Effector CD8-positive, alpha-beta T cell (primary cell): ENCODE measurements at regions not wholly inside any gene's neighbourhood (a gene's known extent, or its start where the extent isn't known, plus 50 kb on each side); places are given as distances from the start of the nearest gene placed in this dataset.

Experiments
- DNase-seq: peaks from one replicate; lab custom pipeline; 2025; lab: John Stamatoyannopoulos, UW

DNA sequence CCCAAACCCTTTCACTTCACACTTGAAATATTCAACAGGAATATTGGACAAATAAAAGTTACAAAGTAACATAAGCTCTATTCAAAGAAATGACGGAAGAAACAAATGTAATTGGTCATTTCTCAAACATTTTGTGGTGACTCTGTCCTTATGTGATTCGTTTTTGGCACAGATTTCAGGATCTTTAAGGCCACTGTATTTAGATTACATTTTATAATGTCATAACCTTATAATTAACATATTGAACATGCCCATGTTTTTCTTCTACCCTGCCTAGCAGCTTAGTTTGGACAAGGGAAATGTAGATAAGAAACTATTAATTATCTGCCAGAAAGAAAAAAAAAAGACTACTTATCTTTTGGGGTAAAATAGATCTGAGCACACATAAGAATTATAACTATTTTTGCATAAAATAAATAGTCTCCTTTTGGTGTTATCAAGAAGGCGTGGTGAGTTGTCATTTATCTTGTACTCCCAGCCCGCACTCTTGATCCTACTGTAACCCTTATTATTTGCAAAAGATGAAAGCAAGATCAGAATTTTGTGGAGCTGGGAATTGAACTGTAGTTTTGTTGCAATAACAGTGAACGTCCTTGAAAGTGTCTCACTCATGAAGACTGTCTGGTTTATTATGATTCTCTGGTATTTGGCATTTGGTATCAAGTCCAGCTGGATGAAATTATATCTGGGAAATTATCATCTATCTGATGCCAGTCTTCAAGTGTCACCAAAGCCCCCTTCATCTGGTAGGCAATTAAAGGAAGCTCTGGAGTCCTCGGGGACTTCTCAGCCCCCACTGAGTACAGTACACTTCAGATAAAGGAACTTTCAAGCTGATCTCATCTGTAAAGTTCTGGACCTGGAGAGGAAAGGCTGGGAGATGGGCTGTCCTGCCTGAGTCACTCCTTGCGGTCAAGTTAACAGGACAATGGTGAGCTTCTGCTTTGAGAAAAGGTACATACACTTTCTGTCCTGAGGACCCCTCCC is 175.7 kb upstream of the INHBA start:
- no peak for DNase-seq

GRCh38 chr7:41877118-41877517 is 174.2 kb upstream of the INHBA start:
- no peak for DNase-seq

- DNase-seq: no peak
These were observed 172.6 kb upstream of the INHBA start for GRCh38 chr7:41875513-41875912.

GRCh38 chr7:41874201-41874785 is 171.4 kb upstream of the INHBA start:
- DNase-seq: no peak

DNA sequence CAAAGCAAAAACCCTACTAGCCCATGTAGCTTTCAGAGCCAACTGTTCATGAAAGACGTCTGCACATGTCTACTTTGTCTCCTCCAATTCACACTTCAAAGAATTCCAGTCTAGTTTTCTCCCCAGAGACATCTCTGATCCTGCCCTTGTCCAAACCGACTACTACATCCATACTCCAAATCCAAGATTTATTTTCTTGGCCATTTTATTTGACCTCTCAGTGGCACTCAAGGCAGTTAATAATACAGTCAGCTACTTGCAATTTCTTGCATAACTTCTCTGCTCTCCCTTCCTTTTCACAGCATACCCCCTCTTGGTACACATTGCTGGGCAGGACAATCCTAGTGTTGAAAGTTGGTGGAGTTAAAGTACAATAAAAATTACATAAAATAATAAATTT is 170.9 kb upstream of the INHBA start:
- DNase-seq: no peak

DNA sequence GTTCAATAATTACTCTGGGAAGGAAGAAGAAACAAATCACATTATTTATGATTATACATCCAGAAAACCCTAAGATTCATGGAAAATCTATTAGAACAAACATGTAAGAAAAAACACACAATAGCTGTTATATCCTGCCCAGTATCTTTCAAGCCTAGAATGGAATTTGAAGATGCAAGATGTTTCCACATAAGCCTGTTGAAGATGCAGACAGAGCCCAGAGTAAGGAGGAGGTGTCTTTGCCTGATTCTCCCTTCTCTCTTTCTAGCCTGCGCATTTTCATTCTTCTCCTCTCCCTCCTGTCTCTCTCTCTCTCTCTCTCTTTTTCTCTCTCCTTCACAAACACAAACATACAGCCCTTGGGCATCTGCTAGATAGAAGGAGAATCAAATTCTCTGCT is 170.1 kb upstream of the INHBA start:
- DNase-seq: no peak

DNA sequence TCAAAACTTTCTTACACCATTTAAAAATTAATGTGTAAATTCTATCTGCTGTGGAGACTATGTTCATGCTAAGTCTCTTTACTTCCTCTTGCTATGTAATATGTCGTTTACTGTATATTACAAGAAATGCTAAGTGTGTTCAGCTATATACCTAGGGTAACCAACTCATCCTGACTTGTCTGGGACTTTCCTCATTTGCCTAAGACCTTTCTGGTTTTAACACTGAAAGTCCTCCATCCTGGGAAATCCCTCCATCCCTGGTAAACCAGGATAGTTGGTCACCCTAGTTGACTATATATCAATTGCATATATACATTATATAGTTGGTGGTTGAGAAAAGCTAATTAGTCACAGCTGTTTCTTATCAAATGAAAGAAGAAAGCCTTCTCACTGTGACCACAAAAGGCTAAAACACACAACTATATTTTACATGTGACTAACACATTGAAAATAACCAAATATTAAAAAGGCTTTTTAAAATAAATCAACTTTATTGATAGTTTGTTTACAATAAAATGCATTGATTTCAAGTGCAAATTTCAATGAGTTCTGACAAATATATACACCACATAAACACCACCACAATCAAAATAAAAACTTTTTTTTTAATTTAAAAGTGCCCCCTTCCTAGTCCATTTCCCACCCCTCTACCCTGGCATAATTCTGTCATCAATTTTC is 167.7 kb upstream of the INHBA start:
- no peak for DNase-seq

DNA sequence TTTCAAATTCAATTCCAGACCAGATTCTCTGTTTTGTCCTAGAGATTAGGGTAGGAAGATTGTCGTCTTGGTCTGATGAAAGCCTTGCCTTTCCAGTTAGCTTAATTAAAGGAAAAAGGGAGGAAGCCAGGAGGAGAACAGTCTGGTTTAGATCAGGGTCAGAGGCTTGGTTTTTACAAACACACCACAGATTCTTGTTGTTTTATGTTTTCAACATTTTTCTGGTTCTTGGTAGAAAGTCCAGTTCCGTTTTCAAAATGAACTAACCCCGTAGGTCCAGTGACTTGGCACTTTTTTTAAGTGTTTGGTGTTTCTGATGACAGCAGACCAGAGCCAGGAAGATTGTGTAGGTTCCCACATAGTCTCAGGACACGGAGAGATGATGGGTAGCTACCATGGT is 167.1 kb upstream of the INHBA start:
- DNase-seq: no peak

DNA sequence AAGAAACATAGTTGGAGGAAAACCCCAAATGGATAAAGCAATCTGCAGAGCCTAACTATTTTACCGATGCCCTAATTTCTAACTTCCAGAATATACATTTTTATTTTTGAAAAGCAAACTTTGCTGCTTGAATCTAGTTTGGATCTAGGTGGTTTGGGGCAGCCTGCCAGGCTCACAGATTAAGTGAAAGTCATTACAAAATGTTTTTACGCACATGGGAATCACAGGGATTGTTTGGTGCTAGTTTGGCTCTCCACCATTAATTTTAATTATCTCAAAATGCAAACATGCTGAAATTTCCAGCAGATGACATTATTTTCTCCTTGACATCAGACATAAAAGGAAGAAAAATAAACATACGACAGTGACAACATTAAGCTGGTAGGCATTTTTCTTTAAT is 166.7 kb upstream of the INHBA start:
- no peak for DNase-seq

GRCh38 chr7:41869091-41869490 is 166.2 kb upstream of the INHBA start:
- DNase-seq: no peak

DNA sequence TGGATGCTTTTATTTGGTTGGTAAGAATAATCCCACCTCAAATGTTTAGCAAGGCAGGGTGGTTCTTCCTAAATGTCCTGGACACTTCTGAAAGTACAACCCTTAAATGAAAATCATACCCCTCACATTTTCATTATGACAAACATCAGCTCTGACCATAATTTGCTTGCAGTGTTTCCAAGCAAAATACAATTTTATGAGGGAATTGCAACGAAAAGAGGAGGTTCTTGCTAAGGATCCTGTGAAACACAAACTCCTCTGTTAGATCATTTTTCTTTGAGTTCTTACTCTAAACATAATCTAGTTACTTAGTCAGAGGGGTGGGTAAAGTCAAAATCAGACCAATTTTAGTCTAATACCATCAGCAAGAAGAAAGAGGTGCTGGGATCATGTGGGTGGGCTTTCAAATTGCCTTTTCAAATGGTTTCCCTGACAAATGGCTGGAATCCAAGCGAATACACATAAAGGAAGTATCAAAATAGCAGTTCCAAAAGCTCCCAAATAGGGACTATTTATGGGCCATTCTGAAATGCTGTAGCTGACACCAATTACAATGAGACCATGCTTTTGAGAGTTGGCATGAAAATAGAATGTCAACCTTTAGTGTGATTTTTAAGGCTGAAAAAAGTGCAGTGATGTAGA is 164.9 kb upstream of the INHBA start:
- no peak for DNase-seq

GRCh38 chr7:41862261-41862660 is 159.4 kb upstream of the INHBA start:
- no peak for DNase-seq

DNA sequence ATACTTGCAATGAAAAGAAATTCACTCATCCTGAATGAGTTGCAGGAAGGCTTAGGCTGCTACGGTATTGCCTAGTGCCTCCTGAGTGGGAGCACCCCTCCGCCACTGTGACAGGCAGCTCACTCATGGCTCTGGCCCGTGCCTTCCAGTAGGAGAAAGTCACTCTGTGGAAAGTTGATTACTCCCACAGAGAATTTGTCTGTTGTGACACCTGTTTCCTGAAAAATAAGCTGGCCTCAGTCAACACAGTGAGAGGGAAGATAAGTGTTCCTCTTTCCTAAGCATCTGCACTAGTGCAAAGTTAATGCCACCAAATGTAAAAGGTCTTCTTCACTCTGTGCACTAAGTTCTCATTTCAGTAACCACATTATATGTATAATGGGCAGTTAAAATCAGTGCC is 158.8 kb upstream of the INHBA start:
- no peak for DNase-seq

DNA sequence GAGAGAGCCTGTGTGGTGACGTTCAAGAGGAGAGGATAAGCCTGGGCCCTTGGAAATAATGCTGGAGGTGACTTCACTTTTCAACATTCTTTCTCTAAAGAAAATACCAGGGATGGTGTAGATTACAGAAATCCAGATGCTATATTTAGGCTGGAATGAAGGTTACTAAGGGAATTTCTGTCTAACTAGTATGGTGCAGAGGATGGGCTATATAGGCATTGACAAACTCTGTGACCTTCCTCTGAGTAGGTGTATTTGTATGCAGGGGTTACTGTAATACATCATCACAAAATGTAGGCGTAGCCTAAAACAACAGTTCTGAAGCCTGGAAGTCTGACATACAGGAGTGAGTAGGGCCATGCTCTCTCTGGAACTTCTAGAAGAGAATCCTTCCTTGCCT is 155.3 kb upstream of the INHBA start:
- no peak for DNase-seq

DNA sequence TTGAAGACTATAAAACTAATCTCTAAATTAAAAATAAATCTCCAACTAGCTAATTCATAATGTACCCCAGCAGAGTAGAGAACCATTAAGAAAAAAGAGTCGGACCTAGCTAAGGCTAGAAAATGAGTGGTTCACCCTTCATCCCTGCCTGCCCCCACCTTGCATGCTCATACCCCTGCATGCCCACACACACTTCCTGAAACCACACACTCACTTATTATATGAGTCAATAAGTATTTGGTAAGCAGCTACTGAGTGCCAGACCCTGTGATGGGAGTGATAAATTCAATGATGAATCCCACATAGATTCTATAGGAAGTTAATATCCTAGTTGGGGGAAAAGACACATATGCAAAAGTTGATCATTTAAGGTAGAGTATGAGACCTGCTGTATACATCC is 152.9 kb upstream of the INHBA start:
- DNase-seq: no peak

DNA sequence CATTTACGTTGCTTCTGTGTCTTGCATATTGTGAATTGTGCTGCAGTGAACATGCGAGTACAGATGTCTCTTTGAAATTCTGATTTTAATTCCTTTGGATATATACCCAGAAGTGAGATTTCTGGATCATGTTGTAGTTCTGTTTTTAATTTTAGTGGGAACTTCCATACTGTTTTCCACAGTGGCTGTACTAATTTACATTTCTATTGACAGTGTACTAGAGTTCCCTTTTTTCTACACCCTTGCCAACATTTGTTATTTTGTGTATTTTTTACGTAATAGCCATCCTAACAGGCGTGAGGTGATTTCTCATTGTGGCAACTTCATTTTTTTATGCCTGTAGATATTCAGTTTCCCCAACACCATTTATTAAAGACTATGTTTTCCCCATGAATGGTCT is 144.7 kb upstream of the INHBA start:
- no peak for DNase-seq

- DNase-seq: no peak
These were observed 144.3 kb upstream of the INHBA start for GRCh38 chr7:41847151-41847550.

DNA sequence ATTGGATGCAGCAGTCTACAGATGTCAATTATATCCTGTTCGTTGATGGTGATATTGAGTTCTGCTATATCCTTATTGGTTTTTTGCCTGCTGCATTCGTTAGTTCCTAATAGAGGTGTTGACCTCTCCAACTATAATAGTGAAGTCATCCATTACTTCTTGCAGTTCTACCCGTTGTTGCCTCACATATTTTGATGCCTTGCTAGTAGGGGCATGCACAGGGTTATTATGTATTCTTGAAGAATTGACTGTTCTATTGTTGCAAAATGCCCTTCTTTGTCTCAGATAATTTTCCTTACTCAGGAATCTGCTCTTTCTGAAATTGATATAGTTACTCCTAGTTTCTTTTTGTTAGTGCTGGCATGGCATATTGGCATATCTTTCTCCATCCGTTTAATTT is 140.1 kb upstream of the INHBA start:
- DNase-seq: no peak

- DNase-seq: no peak
These were observed 135.0 kb upstream of the INHBA start for GRCh38 chr7:41837916-41838315.

- no peak for DNase-seq
These were observed 133.2 kb upstream of the INHBA start for GRCh38 chr7:41835976-41836530.

GRCh38 chr7:41834805-41835694 is 132.2 kb upstream of the INHBA start:
- DNase-seq: no peak
